HG03280 (cell line): ENCODE measurements at regions not wholly inside any gene's neighbourhood (a gene's known extent, or its start where the extent isn't known, plus 50 kb on each side); places are given as distances from the start of the nearest gene placed in this dataset.
"Not testable (repeated sequence)": the region's sequence is repeated elsewhere in the genome, so short reads cannot be mapped to it uniquely, and the experiment has no call there.

Experiments used
- ATAC-seq: cut with Tn5 transposase; IDR thresholded peaks from one replicate; pipeline ENCODE4 v1.9.1; 2021; ENCODE audit warnings: mild to moderate bottlenecking, moderate library complexity; ENCODE audit not compliant: unreplicated experiment

- no peak for ATAC-seq
Observed at GRCh38 chr16:79379095-79379494, 221.4 kb downstream of the MAF start.

- not testable (repeated sequence) for ATAC-seq
Observed at GRCh38 chr16:79377082-79377481, 223.5 kb downstream of the MAF start.

- no peak for ATAC-seq
Observed at GRCh38 chr16:79375351-79375750, 225.2 kb downstream of the MAF start.

GRCh38 chr16:79372503-79373184 is 227.9 kb downstream of the MAF start:
- no peak for ATAC-seq

GRCh38 chr16:79370736-79371135 is 229.8 kb downstream of the MAF start:
- no peak for ATAC-seq

- no peak for ATAC-seq
Observed at GRCh38 chr16:79369796-79370195, 230.7 kb downstream of the MAF start.

GRCh38 chr16:79367822-79368221 is 232.7 kb downstream of the MAF start:
- ATAC-seq = no peak

GRCh38 chr16:79366635-79367034 is 233.9 kb downstream of the MAF start:
- no peak for ATAC-seq

GRCh38 chr16:79365702-79366101 is 234.8 kb downstream of the MAF start:
- ATAC-seq = no peak

- no peak for ATAC-seq
Observed at GRCh38 chr16:79363484-79363883, 237.1 kb downstream of the MAF start.

GRCh38 chr16:79363035-79363434 is 237.5 kb downstream of the MAF start:
- no peak for ATAC-seq

- ATAC-seq = no peak
Observed at GRCh38 chr16:79362300-79362970, 238.1 kb downstream of the MAF start.

GRCh38 chr16:79361132-79361751 is 239.3 kb downstream of the MAF start:
- no peak for ATAC-seq

GRCh38 chr16:79360267-79360666 is 240.3 kb downstream of the MAF start:
- no peak for ATAC-seq

GRCh38 chr16:79359082-79359481 is 241.5 kb downstream of the MAF start:
- ATAC-seq = no peak

- no peak for ATAC-seq
Observed at GRCh38 chr16:79358188-79358587, 242.3 kb downstream of the MAF start.

- ATAC-seq = no peak
Observed at GRCh38 chr16:79355600-79356358, 244.8 kb downstream of the MAF start.

GRCh38 chr16:79351927-79352326 is 248.6 kb downstream of the MAF start:
- no peak for ATAC-seq

- ATAC-seq = no peak
Observed at GRCh38 chr16:79349803-79350202, 250.7 kb downstream of the MAF start.

GRCh38 chr16:79348521-79349306 is 251.8 kb downstream of the MAF start:
- no peak for ATAC-seq

- ATAC-seq = no peak
Observed at GRCh38 chr16:79347277-79347676, 253.3 kb downstream of the MAF start.
